ENCODE measurements at regions not wholly inside any gene's neighbourhood (a gene's known extent, or its start where the extent isn't known, plus 50 kb on each side); places are given as distances from the start of the nearest gene placed in this dataset.
A peak's percentile ranks its signal among the peaks of the same experiment; 100 is the strongest.

DNA sequence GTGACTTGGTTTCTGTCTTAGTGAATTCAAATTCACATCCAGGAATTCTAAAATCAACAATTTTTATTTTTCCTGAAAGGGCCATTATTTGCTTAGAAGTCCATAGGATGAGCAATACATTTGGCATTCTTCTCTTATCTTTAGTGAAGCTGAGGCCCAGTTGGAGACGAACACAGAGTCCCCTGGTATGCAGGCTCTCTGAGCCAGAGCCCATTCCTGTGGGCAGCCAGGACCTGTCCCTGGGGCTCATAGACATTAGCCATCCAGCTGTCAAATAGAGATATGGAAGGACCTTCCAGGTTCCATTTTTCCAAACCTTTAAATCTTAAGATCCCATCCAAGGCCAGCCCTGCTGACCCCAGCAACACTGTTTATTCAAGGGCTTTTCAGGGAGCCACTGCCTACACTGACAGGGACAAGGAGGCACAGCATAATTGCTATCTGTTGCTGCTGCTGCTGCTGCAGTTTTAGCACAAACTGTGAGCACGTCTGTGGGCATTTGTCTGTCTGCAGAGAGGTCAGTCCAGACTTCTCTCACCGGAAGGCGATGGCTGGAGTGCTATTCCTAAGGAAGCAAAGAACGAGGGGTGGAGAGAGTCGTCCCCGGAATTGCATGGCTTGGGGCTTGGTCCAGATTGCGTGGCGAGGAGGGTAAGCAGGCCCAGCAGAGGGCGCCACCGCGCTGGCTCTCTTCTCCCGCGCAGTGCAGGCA, 639.0 kb downstream of the CCDC171 start:
- H3K27ac ChIP-seq = no peak overlapping the region
- no peak for DNase-seq (ENCODE audit: low read depth, low spot score)

- no peak overlapping the region for H3K27ac ChIP-seq
- DNase-seq (ENCODE audit: low read depth, low spot score) = no peak
These were observed 639.7 kb downstream of the CCDC171 start for GRCh38 chr9:16192403-16193017.

DNA sequence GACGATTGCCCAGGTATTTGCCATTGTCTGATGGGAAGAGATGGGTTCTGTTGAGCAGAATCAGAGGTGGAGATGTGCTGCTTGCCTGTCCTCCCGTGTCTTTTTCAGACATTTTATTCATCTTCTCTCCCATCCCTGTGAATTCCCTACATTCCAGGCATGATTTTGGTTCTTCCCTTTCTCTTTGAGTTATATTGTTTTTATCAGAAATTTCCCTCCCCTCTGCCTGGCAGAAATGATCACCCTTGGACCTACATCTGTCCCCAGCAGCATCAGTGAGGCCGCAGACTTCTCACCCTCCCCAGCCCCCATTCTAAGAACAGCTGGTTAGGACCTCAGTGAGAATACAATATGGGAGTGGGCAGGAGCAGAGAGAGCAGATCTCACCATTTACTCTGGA, 640.2 kb downstream of the CCDC171 start:
- no peak for DNase-seq (ENCODE audit: low read depth, low spot score)
- no peak overlapping the region for H3K27ac ChIP-seq

DNA sequence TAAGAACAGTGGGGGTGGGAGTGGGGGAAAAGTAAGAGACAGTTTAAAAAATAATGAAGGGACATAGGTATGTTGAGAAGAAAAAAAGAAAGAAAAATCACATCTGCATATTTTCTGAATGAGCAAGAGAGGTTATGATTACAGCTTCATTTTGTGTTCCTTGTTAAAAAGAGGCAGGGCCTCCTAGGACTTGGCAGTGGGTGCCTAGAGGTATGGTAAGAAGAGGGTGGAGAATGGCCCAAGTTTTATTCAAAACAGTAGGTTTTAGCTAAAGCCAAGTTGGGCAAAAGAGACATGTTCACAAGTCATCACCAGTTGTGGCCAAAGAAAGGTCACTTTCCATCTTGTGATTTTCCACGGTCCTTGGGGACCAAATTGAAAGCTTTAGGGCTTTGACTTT, 643.4 kb downstream of the CCDC171 start:
- no peak overlapping the region for H3K27ac ChIP-seq
- DNase-seq (ENCODE audit: low read depth, low spot score) = no peak

DNA sequence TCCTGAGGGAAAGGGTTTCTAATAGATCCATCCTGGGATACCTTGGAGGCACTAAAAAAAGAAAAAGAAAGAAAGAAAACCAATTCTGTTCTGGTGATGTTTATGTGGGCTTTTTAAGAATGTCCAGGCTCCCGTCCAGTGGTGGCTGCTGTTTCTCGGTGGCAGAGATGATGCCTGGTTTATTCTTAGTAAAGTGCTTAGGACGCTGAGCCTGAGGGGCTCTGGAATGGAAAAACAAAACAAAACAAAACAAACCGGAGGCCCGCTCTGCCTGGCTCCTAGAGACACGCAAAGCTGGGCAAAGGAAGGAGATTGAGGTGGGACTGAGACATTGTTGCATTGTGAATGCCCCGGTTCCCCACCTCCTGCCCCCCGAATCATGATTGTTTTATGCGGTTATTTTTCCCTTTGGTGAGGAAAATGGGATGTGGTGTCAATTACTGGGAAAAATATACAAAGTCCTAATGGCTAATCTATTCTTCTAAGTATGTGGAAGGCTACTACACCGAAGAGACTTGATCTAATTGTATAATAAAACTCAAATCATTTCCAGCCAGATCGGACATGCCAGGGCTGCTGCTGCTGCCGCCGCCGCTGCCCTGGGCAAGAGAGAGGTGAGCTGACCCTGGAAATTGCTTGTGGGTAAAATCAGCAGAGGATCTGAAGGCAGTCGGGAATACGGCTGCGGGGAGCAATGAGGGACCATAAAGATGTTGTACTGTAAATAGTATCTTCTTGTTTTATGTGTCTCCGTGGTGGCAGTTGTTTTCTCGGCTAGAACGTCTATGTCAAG, 644.9 kb downstream of the CCDC171 start:
- H3K27ac ChIP-seq = no peak overlapping the region
- no peak for DNase-seq (ENCODE audit: low read depth, low spot score)

DNA sequence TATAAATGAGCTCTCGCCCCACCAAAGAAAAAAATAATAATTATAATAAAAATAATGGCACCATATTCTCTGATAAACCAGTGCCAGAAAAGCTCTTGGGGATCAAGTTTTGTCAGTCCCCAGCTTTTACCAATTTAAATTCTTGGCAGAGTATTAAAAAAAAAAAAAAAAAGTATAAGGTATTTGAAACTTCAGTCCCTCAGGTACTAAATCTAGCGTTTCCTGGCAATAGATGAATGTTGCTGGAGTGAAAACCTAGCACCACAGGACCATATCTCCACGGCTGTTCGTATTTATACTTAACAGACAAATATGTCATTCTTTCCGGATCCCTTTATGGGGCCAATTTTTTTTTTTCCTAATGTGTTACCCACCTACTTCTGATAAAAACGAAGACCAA, 646.2 kb downstream of the CCDC171 start:
- no peak overlapping the region for H3K27ac ChIP-seq
- DNase-seq (ENCODE audit: low read depth, low spot score) = no peak

GRCh38 chr9:16202221-16202620, 649.4 kb downstream of the CCDC171 start:
- H3K27ac ChIP-seq = no peak overlapping the region
- no peak for DNase-seq (ENCODE audit: low read depth, low spot score)

DNA sequence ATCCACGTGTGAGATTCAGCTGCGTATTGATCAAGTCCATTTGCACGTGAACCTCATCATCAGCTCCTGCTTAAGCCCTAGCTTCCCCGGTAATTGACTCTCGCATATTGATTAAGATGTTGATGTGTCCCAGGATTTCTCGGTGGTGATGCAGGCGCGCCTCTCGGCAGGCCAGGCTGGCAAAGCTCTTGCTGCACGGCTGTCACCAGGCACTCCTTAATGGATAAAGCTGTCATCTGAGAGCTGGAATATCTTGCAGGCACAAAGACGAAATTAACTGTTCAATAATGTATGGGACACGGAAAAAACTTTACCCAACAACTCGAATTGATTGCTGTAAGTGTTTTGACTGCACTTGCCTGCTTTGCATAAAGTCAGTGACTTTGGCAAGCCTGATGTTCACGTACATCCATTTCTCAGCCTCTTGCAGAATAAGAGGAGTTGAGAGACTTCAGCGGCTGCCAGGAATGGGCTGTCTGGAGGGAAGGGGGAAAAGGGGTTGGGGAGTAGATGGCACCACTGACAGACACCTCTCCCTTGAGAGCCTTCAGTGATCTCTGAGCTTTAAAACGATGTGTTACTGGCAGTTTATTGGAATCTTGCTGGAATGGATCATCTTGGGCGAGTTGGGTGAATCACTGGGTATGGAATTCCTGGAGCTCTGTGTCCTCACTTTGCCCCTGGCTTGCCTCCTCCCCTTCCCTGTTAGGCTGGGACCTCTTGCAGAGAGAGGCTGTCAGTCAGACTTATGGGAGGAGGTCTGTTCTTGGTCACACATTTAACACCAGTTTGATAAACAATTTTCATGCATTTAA, 650.3 kb downstream of the CCDC171 start:
- no peak overlapping the region for H3K27ac ChIP-seq
- DNase-seq (ENCODE audit: low read depth, low spot score) = peak; percentile 39

- DNase-seq (ENCODE audit: low read depth, low spot score) = no peak
- no peak overlapping the region for H3K27ac ChIP-seq
These were observed 651.1 kb downstream of the CCDC171 start for GRCh38 chr9:16203729-16204573.

- no peak for DNase-seq (ENCODE audit: low read depth, low spot score)
- H3K27ac ChIP-seq = no peak overlapping the region
These were observed 652.6 kb downstream of the CCDC171 start for GRCh38 chr9:16205455-16205854.

GRCh38 chr9:16206518-16206917, 653.7 kb downstream of the CCDC171 start:
- no peak for DNase-seq (ENCODE audit: low read depth, low spot score)
- H3K27ac ChIP-seq = no peak overlapping the region

- no peak overlapping the region for H3K27ac ChIP-seq
- DNase-seq (ENCODE audit: low read depth, low spot score) = no peak
These were observed 654.3 kb downstream of the CCDC171 start for GRCh38 chr9:16207161-16207560.

- no peak overlapping the region for H3K27ac ChIP-seq
- no peak for DNase-seq (ENCODE audit: low read depth, low spot score)
These were observed 657.6 kb downstream of the CCDC171 start for GRCh38 chr9:16210440-16210839.

- H3K27ac ChIP-seq = no peak overlapping the region
- DNase-seq (ENCODE audit: low read depth, low spot score) = no peak
These were observed 658.5 kb downstream of the BNC2 start for GRCh38 chr9:16211946-16212345.

DNA sequence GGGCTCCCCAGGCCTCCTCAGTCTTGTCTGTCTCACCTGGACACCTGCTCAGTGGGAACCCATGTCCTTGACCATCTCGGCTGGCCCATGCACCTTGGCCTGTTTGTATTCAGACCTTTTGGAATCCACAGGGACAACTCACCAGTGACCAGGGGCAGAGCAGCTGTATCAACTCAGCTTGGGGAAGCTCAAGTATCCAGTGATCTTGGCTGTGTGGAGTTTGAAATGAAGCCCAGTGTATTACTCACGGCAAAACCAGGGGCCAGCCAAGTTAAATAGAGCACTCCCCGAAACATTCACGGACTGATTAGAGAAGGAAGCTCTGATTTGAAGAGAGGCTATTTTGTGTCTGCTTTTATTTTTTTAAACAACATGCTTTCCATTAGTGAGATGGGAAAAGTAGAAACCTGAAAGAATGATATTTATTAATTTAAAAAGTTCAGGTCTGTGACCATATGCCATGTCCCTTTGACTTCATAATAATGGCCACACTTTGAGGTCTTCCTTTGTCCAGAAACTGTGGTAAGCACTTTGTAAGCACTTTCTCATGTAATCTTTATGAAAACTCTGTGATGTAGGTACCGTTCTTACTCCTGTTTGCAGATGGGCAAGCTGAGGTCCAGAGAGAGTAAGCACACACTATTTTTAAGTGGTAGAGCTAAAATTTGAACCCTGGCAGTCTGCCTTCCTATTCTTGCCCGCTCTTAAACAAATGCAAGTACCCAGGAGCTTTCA, 656.5 kb downstream of the BNC2 start:
- no peak overlapping the region for H3K27ac ChIP-seq
- peak; percentile 55 for DNase-seq (ENCODE audit: low read depth, low spot score)

- H3K27ac ChIP-seq = no peak overlapping the region
- no peak for DNase-seq (ENCODE audit: low read depth, low spot score)
These were observed 655.7 kb downstream of the BNC2 start for GRCh38 chr9:16214677-16215352.

DNA sequence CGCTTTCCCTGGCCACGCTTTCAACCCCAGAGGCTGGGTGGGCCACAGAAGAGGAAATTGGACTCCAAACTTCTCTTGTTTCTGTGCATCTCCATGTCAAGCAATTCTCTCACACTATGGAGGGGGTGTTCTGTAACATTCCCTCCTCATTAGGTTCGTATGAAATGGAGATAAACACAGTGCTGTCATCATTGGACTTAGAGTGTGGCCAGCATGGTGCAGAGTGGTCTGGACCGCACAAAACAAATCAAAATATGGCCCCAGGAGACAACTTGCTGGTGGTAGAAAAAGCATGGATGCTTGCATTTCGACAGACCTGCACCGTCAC, 655.2 kb downstream of the BNC2 start:
- DNase-seq (ENCODE audit: low read depth, low spot score) = no peak
- no peak overlapping the region for H3K27ac ChIP-seq

GRCh38 chr9:16217943-16218701, 652.3 kb downstream of the BNC2 start:
- no peak for DNase-seq (ENCODE audit: low read depth, low spot score)

More at GRCh38 chr9:16217943-16218701, 652.3 kb downstream of the BNC2 start:
- H3K27ac ChIP-seq = no peak overlapping the region

Measured in epithelial cell of prostate (primary cell).